SK-N-SH (cell line): ENCODE measurements at regions not wholly inside any gene's neighbourhood (a gene's known extent, or its start where the extent isn't known, plus 50 kb on each side); places are given as distances from the start of the nearest gene placed in this dataset.
A peak's percentile ranks its signal among the peaks of the same experiment; 100 is the strongest.

Experiments used
- CTCF ChIA-PET: fragments of 300-600, 350-600 bp; formaldehyde crosslinking; extraction: SDS; loops from one replicate; lab custom pipeline; 2021; lab: Yijun Ruan, JAX
- POLR2A ChIA-PET: fragments of 350-600 bp; sonication (Branson Sonifier 250); formaldehyde crosslinking; extraction: SDS; loops from one replicate; lab custom pipeline; 2020; ENCODE audit warnings: antibody characterized with exemption, inconsistent platforms; lab: Yijun Ruan, JAX
- DNase-seq: peaks from one replicate; pipeline ENCODE4 v3.0.0; 2012
- H2AFZ ChIP-seq: fragments of 200-600 bp; sonication (generic); 2 replicates; pipeline ENCODE4 v1.8.1; 2016; ENCODE audit warnings: antibody characterized with exemption, mild to moderate bottlenecking, low read depth
- H3F3A ChIP-seq: fragments of 200-600 bp; sonication (generic); replicated peaks from 2 replicates; pipeline ENCODE3; 2016; ENCODE audit warnings: antibody characterized with exemption, mild to moderate bottlenecking; ENCODE audit not compliant: insufficient read depth
- H3K27ac ChIP-seq, 2 experiments: fragments of 200-500 bp in 1 of 2; fragments of 200-600 bp in 1 of 2; sonication (Bioruptor generic) in 1 of 2; sonication (generic), shearing (Covaris generic) in 1 of 2; 2 replicates each; pipeline versions ENCODE4 v1.5.1 to v1.6.1; 2014 to 2016; ENCODE audit warnings: low read depth in 2 of 2, inconsistent platforms in 1 of 2, low read length in 1 of 2, mild to moderate bottlenecking in 1 of 2, mixed read lengths in 1 of 2
- H3K27me3 ChIP-seq: fragments of 200-600 bp; sonication (generic), shearing (Covaris generic); 2 replicates; pipeline ENCODE4 v1.6.1; 2016; ENCODE audit warnings: mixed run types; ENCODE audit not compliant: insufficient read depth
- H3K36me3 ChIP-seq, 2 experiments: fragments of 200-500 bp in 1 of 2; fragments of 200-600 bp in 1 of 2; sonication (Bioruptor generic) in 1 of 2; sonication (generic) in 1 of 2; replicated peaks in 1 of 2; 2 replicates each; pipeline versions ENCODE3 to v1.5.1; 2014 to 2016; ENCODE audit warnings: low read length in 1 of 2, mild to moderate bottlenecking in 1 of 2; ENCODE audit not compliant: insufficient read depth in 2 of 2, control insufficient read depth in 1 of 2
- H3K4me1 ChIP-seq, 2 experiments: fragments of 200-500 bp in 1 of 2; fragments of 200-600 bp in 1 of 2; sonication (Bioruptor generic) in 1 of 2; sonication (generic), shearing (Covaris generic) in 1 of 2; 2 replicates each; pipeline versions ENCODE4 v1.5.1 to v1.6.1; 2014 to 2016; ENCODE audit warnings: low read depth in 1 of 2, low read length in 1 of 2, mixed run types in 1 of 2; ENCODE audit not compliant: insufficient read depth in 2 of 2, control insufficient read depth in 1 of 2
- H3K4me2 ChIP-seq: fragments of 200-600 bp; sonication (generic), shearing (Covaris generic); 2 replicates; pipeline ENCODE4 v1.6.1; 2017; ENCODE audit warnings: mixed run types
- H3K4me3 ChIP-seq, 2 experiments: fragments of 200-500 bp in 1 of 2; fragments of 200-600 bp in 1 of 2; sonication (Bioruptor generic) in 1 of 2; sonication (generic), shearing (Covaris generic) in 1 of 2; 2 replicates each; pipeline versions ENCODE4 v1.5.1 to v1.8.1; 2014 to 2016; ENCODE audit warnings: low read depth in 2 of 2, inconsistent platforms in 1 of 2, low read length in 1 of 2, mild to moderate bottlenecking in 1 of 2, mixed read lengths in 1 of 2, moderate library complexity in 1 of 2
- H3K79me2 ChIP-seq: fragments of 200-600 bp; sonication (generic); 2 replicates; pipeline ENCODE4 v1.8.1; 2017; ENCODE audit warnings: mild to moderate bottlenecking; ENCODE audit not compliant: insufficient read depth
- H3K9ac ChIP-seq: fragments of 200-600 bp; sonication (generic); 2 replicates; pipeline ENCODE4 v1.6.1; 2017; ENCODE audit warnings: mixed run types
- H3K9me2 ChIP-seq: fragments of 200-600 bp; sonication (generic); 2 replicates; pipeline ENCODE4 v1.6.1; 2017; ENCODE audit warnings: mixed run types
- H3K9me3 ChIP-seq: fragments of 200-600 bp; sonication (generic); 2 replicates; pipeline ENCODE4 v1.6.1; 2017; ENCODE audit warnings: mixed run types, mild to moderate bottlenecking, moderate library complexity
- H4K20me1 ChIP-seq: fragments of 200-600 bp; sonication (generic); 2 replicates; pipeline ENCODE4 v1.6.1; 2017; ENCODE audit warnings: mild to moderate bottlenecking, mixed run types; ENCODE audit not compliant: insufficient read depth
- CHD2 ChIP-seq: fragments of 150-350 bp; IDR thresholded peaks from 2 replicates; pipeline ENCODE4 v1.6.1; 2018; ENCODE audit warnings: low read length; ENCODE audit not compliant: partially characterized antibody
- ELF1 ChIP-seq: IDR thresholded peaks from 2 replicates; pipeline ENCODE4 v1.4.0; 2012
- EP300 ChIP-seq, 2 experiments: IDR thresholded peaks; 2 replicates each; pipeline versions ENCODE4 v1.4.0 to v1.6.1; 2012; ENCODE audit warnings: borderline replicate concordance in 1 of 2, low read depth in 1 of 2, low read length in 1 of 2
- FOSL2 ChIP-seq: IDR thresholded peaks from 2 replicates; pipeline ENCODE4 v1.4.0; 2012; ENCODE audit warnings: low read depth, mild to moderate bottlenecking, moderate library complexity, borderline replicate concordance
- FOXJ3 ChIP-seq: sonication (generic); formaldehyde crosslinking; IDR thresholded peaks from 2 replicates; pipeline ENCODE4 v1.5.1; 2020; ENCODE audit warnings: mild to moderate bottlenecking, missing genetic modification reagents
- GATA2 ChIP-seq: sonication (generic); formaldehyde crosslinking; IDR thresholded peaks from 2 replicates; pipeline ENCODE4 v1.5.0; 2020; ENCODE audit warnings: mild to moderate bottlenecking, missing genetic modification reagents
- JUND ChIP-seq: IDR thresholded peaks from 2 replicates; pipeline ENCODE4 v1.4.0; 2012
- MEF2A ChIP-seq: IDR thresholded peaks from 2 replicates; pipeline ENCODE4 v1.4.0; 2012; ENCODE audit warnings: low read depth, borderline replicate concordance
- NFIC ChIP-seq: IDR thresholded peaks from 2 replicates; pipeline ENCODE4 v1.4.0; 2012; ENCODE audit warnings: borderline replicate concordance
- POLR2AphosphoS5 ChIP-seq: IDR thresholded peaks from 2 replicates; pipeline ENCODE4 v1.6.1; 2012; ENCODE audit warnings: low read depth, low read length
- RAD21 ChIP-seq: IDR thresholded peaks from 2 replicates; pipeline ENCODE4 v1.6.1; 2012; ENCODE audit warnings: mild to moderate bottlenecking, low read length
- RCOR1 ChIP-seq: fragments of 150-350 bp; IDR thresholded peaks from 2 replicates; pipeline ENCODE4 v1.6.1; 2017; ENCODE audit warnings: antibody characterized with exemption, low read length
- RFX5 ChIP-seq: IDR thresholded peaks from 2 replicates; pipeline ENCODE4 v1.6.1; 2012; ENCODE audit warnings: mild to moderate bottlenecking, improper control_type of control experiment, low read length
- SIN3A ChIP-seq: IDR thresholded peaks from 2 replicates; pipeline ENCODE4 v1.6.1; 2012; ENCODE audit warnings: low read depth, mild to moderate bottlenecking, low read length, moderate library complexity, borderline replicate concordance
- SMC3 ChIP-seq: IDR thresholded peaks from 2 replicates; pipeline ENCODE4 v1.6.1; 2012; ENCODE audit warnings: low read depth, low read length, improper control_type of control experiment
- TAF1 ChIP-seq: IDR thresholded peaks from 2 replicates; pipeline ENCODE4 v1.6.1; 2012; ENCODE audit warnings: low read depth, mild to moderate bottlenecking, low read length, moderate library complexity, borderline replicate concordance
- TCF12 ChIP-seq: IDR thresholded peaks from 2 replicates; pipeline ENCODE4 v1.4.0; 2012
- USF1 ChIP-seq: IDR thresholded peaks from 2 replicates; pipeline ENCODE4 v1.4.0; 2012; ENCODE audit warnings: low read depth, borderline replicate concordance
- ZBTB33 ChIP-seq: IDR thresholded peaks from 2 replicates; pipeline ENCODE4 v1.4.0; 2012; ENCODE audit warnings: low read depth, borderline replicate concordance
- WGBS: methylation state at CpG from one replicate; pipeline ENCODE4 v1.1.6; 2017; ENCODE audit warnings: low lambda C conversion rate; 5-methylcytosine and 5-hydroxymethylcytosine counted together
- TF ChIP-seq, protein P1 (sequence below): fragments of 200-600 bp; sonication (generic); IDR thresholded peaks from 2 replicates; pipeline ENCODE4 v1.6.1; 2017; ENCODE audit warnings: antibody characterized with exemption, mild to moderate bottlenecking, moderate library complexity

DNA sequence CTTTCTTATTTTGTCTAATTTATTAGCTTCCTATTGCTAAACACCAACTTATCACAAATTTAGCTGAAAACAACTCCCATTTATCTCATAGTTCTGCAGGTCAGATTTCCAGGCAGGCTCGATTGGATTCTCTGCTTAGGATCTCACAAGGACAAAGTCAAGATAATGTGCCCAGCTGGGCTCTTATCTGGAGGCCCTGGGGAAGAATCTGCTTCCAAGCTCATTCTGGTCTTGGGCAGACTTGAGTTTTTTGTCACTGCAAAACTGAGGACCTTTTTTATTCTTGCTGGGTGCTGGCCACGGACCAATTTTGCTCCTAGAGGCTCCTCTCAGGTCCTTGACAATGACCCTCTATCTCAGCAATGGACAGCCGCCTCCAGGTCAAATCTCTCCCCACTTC lies 215.5 kb downstream of the TRIB2 start:
- no peaks in the 10 kb centered on the region for H3K9me3 ChIP-seq
- H2AFZ ChIP-seq, result no peak overlapping the region
- peaks cover 26 to 35% of the 10 kb centered on the region in 2 experiments; a peak in 3 of 4 replicates for H3K4me1 ChIP-seq
- peak overlapping the region in 1 of 2 experiments; percentile 86; a peak in 2 of 4 replicates for H3K27ac ChIP-seq
- H3K27me3 ChIP-seq, result no peaks in the 10 kb centered on the region
- H3K36me3 ChIP-seq, result no peaks in the 10 kb centered on the region
- H3K79me2 ChIP-seq, result no peaks in the 10 kb centered on the region
- TF ChIP-seq SIN3A, result no peak
- TF ChIP-seq FOXJ3 (CRISPR knock-in tag), result 0 out of 2 replicates have a peak, but pooled peaks have one; percentile 30
- TF ChIP-seq GATA2 (CRISPR knock-in tag), result peak; percentile 89
- no peak for TF ChIP-seq NFIC
- TF ChIP-seq JUND, result no peak
- peak; percentile 78 for TF ChIP-seq CHD2
- peak in 1 of 2 experiments; percentile 94; a peak in 2 of 4 replicates for TF ChIP-seq EP300 (IDR thresholded peaks at IDR 0.05; ENCODE audit: borderline replicate concordance in 1 of 2, low read depth in 1 of 2, low read length in 1 of 2)
- TF ChIP-seq, protein P1, sequence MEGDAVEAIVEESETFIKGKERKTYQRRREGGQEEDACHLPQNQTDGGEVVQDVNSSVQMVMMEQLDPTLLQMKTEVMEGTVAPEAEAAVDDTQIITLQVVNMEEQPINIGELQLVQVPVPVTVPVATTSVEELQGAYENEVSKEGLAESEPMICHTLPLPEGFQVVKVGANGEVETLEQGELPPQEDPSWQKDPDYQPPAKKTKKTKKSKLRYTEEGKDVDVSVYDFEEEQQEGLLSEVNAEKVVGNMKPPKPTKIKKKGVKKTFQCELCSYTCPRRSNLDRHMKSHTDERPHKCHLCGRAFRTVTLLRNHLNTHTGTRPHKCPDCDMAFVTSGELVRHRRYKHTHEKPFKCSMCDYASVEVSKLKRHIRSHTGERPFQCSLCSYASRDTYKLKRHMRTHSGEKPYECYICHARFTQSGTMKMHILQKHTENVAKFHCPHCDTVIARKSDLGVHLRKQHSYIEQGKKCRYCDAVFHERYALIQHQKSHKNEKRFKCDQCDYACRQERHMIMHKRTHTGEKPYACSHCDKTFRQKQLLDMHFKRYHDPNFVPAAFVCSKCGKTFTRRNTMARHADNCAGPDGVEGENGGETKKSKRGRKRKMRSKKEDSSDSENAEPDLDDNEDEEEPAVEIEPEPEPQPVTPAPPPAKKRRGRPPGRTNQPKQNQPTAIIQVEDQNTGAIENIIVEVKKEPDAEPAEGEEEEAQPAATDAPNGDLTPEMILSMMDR, result no peak
- peak; percentile 37 for TF ChIP-seq RAD21
- TF ChIP-seq RCOR1, result peak; percentile 77; the same call in 1 of the 2 replicates
- TF ChIP-seq ZBTB33, result no peak
- TF ChIP-seq ELF1, result no peak
- TF ChIP-seq TCF12, result peak; percentile 58
- no peak overlapping the region for H3K4me2 ChIP-seq
- ChIA-PET CTCF (interaction anchor here (0.7 to 8.7 kb wide), 38 partner anchors 12 to 1120 kb away, joined by 3 to 153 read pairs (median 6); partner anchors contain the start of gene TRIB2), POLR2A (interaction anchor here (0.6 to 3.1 kb wide), 5 partner anchors 17 to 1102 kb away, joined by 3 to 22 read pairs (median 6); partner anchors contain the start of gene TRIB2)
- H3K9ac ChIP-seq, result no peak overlapping the region
- H3F3A ChIP-seq, result peaks cover 17% of the 10 kb centered on the region
- H3K4me3 ChIP-seq, result no peak overlapping the region
- 30% methylated on average over 3 of the region's 3 CpGs for WGBS
- no peaks in the 10 kb centered on the region for H3K9me2 ChIP-seq
- no peaks in the 10 kb centered on the region for H4K20me1 ChIP-seq
- DNase-seq, result peak; percentile 54

- Histone ChIP-seq H3K4me3 (no peak overlapping the region), H3K27ac (no peak overlapping the region), H3K9me2 (no peaks in the 10 kb centered on the region), H2AFZ (no peak overlapping the region), H3K9me3 (no peaks in the 10 kb centered on the region), H3K4me1 (peaks cover 17 to 28% of the 10 kb centered on the region in 2 experiments; a peak in 3 of 4 replicates), H3K27me3 (no peaks in the 10 kb centered on the region), H3K36me3 (no peaks in the 10 kb centered on the region), H3K9ac (no peak overlapping the region), H3K4me2 (no peak overlapping the region), H3K79me2 (no peaks in the 10 kb centered on the region), H4K20me1 (no peaks in the 10 kb centered on the region), H3F3A (peaks cover 1% of the 10 kb centered on the region)
- ChIA-PET POLR2A (no interaction called here), CTCF (interaction anchor here (0.9 to 8.7 kb wide), 7 partner anchors 10 to 217 kb away, joined by 3 to 153 read pairs (median 4); no protein-coding TSS in a partner anchor)
- 80% methylated on average over 6 of the region's 6 CpGs for WGBS
- DNase-seq, result no peak
- TF ChIP-seq MEF2A (no peak), RCOR1 (no peak), JUND (no peak), USF1 (no peak), TAF1 (no peak), POLR2AphosphoS5 (no peak), FOSL2 (no peak), SMC3 (no peak), RFX5 (no peak), GATA2 (CRISPR knock-in tag) (no peak)
- TF ChIP-seq, protein P1, result no peak
Observed at GRCh38 chr2:12934146-12934756, 217.5 kb downstream of the TRIB2 start.
